Neural cell (in vitro differentiated cells): ENCODE measurements at regions not wholly inside any gene's neighbourhood (a gene's known extent, or its start where the extent isn't known, plus 50 kb on each side); places are given as distances from the start of the nearest gene placed in this dataset.

Experiments
- H2AFZ ChIP-seq: fragments of 200-600, 300-800 bp; sonication (generic), shearing (Covaris generic); 2 replicates; pipeline ENCODE4 v1.6.0; 2014; ENCODE audit warnings: low read depth, mild to moderate bottlenecking, antibody characterized with exemption, low read length, moderate library complexity
- H3F3A ChIP-seq: fragments of 200-600 bp; shearing (Covaris generic); 2 replicates; pipeline ENCODE4 v1.6.1; 2016; ENCODE audit warnings: mild to moderate bottlenecking, moderate library complexity, mixed read lengths, antibody characterized with exemption, low read length; ENCODE audit not compliant: insufficient read depth, poor library complexity, severe bottlenecking
- H3K27ac ChIP-seq: fragments of 200-600, 300-800 bp; sonication (generic), shearing (Covaris generic); 2 replicates; pipeline ENCODE4 v1.5.1; 2014; ENCODE audit warnings: mild to moderate bottlenecking, low read length, moderate library complexity
- H3K27me3 ChIP-seq: fragments of 300-800, 200-600 bp; sonication (generic), shearing (Covaris generic); 2 replicates; pipeline ENCODE4 v1.6.0; 2014; ENCODE audit warnings: mild to moderate bottlenecking, low read depth, low read length, moderate library complexity; ENCODE audit not compliant: insufficient read depth
- H3K36me3 ChIP-seq: fragments of 300-800, 200-600 bp; sonication (generic), shearing (Covaris generic); 2 replicates; pipeline ENCODE4 v1.5.1; 2014; ENCODE audit warnings: mild to moderate bottlenecking, antibody characterized with exemption, low read length, moderate library complexity; ENCODE audit not compliant: insufficient read depth
- H3K4me2 ChIP-seq: fragments of 300-800, 200-600 bp; sonication (generic), shearing (Covaris generic); 2 replicates; pipeline ENCODE4 v1.6.0; 2014; ENCODE audit warnings: mild to moderate bottlenecking, low read length
- H3K4me3 ChIP-seq: fragments of 300-800, 200-600 bp; sonication (generic), shearing (Covaris generic); 2 replicates; pipeline ENCODE4 v1.5.1; 2014; ENCODE audit warnings: mild to moderate bottlenecking, low read length, moderate library complexity
- H3K79me2 ChIP-seq: fragments of 200-600 bp; shearing (Covaris generic); replicated peaks from 2 replicates; pipeline ENCODE4 v1.6.0; 2014; ENCODE audit warnings: mild to moderate bottlenecking, low read length, moderate library complexity; ENCODE audit not compliant: insufficient read depth
- H3K9ac ChIP-seq: fragments of 300-800, 200-600 bp; sonication (generic), shearing (Covaris generic); 2 replicates; pipeline ENCODE4 v1.6.1; 2016; ENCODE audit warnings: mild to moderate bottlenecking, low read length, mixed read lengths
- H3K9me2 ChIP-seq: fragments of 200-600 bp; shearing (Covaris generic); 2 replicates; pipeline ENCODE4 v1.6.1; 2016; ENCODE audit warnings: mild to moderate bottlenecking, low read length, mixed read lengths; ENCODE audit not compliant: insufficient read depth
- H3K9me3 ChIP-seq: fragments of 200-600, 300-800 bp; sonication (generic), shearing (Covaris generic); 2 replicates; pipeline ENCODE4 v1.6.1; 2016; ENCODE audit warnings: mild to moderate bottlenecking, mixed run types, low read length, moderate library complexity, mixed read lengths
- H4K20me1 ChIP-seq: fragments of 200-600 bp; shearing (Covaris generic); 2 replicates; pipeline ENCODE4 v1.6.1; 2016; ENCODE audit warnings: mild to moderate bottlenecking, mixed run types; ENCODE audit not compliant: insufficient read depth
- EP300 ChIP-seq: fragments of 450-650 bp; conservative IDR thresholded peaks from 2 replicates; pipeline ENCODE4 v1.6.1; 2014; ENCODE audit warnings: antibody characterized with exemption, mild to moderate bottlenecking, moderate library complexity; ENCODE audit not compliant: poor library complexity, severe bottlenecking
- EZH2 ChIP-seq: fragments of 200-600, 300-800 bp; shearing (Covaris generic), sonication (generic); IDR thresholded peaks from 2 replicates; pipeline ENCODE4 v1.6.1; 2014; ENCODE audit warnings: antibody characterized with exemption, low read length, borderline replicate concordance, mild to moderate bottlenecking; ENCODE audit not compliant: insufficient read depth, poor library complexity, severe bottlenecking
- MXI1 ChIP-seq: fragments of 450-650 bp; conservative IDR thresholded peaks from 2 replicates; pipeline ENCODE4 v1.6.1; 2014; ENCODE audit warnings: antibody characterized with exemption, mild to moderate bottlenecking; ENCODE audit not compliant: poor library complexity, severe bottlenecking
- POLR2AphosphoS5 ChIP-seq: IDR thresholded peaks from 2 replicates; pipeline ENCODE4 v1.6.1; 2012
- RAD21 ChIP-seq: fragments of 450-650 bp; conservative IDR thresholded peaks from 2 replicates; pipeline ENCODE4 v1.6.1; 2014; ENCODE audit warnings: antibody characterized with exemption, mild to moderate bottlenecking, moderate library complexity
- SMC3 ChIP-seq: fragments of 450-650 bp; conservative IDR thresholded peaks from 2 replicates; pipeline ENCODE4 v1.6.1; 2014; ENCODE audit warnings: antibody characterized with exemption, mild to moderate bottlenecking, moderate library complexity; ENCODE audit not compliant: poor library complexity
- TAF1 ChIP-seq: IDR thresholded peaks from 2 replicates; pipeline ENCODE4 v1.6.1; 2012; ENCODE audit warnings: low read depth
- TF ChIP-seq, protein P1 (sequence below): fragments of 450-650 bp; IDR thresholded peaks from 2 replicates; pipeline ENCODE4 v1.5.1; 2014; ENCODE audit warnings: antibody characterized with exemption, mild to moderate bottlenecking, moderate library complexity; ENCODE audit not compliant: poor library complexity, severe bottlenecking
- TF ChIP-seq, protein P2 (sequence below): IDR thresholded peaks from 2 replicates; pipeline ENCODE4 v1.6.1; 2012; ENCODE audit warnings: borderline replicate concordance

DNA sequence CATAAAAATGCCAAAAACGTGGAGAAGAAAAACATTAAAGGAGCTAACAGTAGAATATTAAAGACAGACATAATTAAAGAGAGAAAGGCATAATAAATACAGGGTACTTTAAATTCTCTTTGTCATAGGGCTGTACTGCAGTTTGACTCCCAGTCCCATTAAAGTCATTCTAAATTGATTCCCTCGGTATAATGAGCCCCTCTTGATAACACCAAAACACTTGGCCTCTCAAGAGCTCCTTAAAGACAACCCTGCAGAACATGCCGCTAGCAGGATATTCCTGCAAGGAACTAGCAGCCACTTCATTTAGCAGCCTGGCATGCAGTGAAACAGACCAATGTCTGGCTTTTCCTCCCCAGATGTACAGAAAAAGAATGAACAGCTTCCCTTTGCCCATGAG, 273.8 kb upstream of the ESRRG start:
- TF ChIP-seq EP300, result no peak
- no peak for TF ChIP-seq TAF1
- no peak for TF ChIP-seq SMC3
- no peak for TF ChIP-seq MXI1
- H3K4me2 ChIP-seq, result no peak overlapping the region
- H3K27ac ChIP-seq, result no peak overlapping the region
- H3K36me3 ChIP-seq, result no peaks in the 10 kb centered on the region
- no peaks in the 10 kb centered on the region for H3K27me3 ChIP-seq
- H3K9ac ChIP-seq, result no peak overlapping the region
- H4K20me1 ChIP-seq, result no peaks in the 10 kb centered on the region
- no peaks in the 10 kb centered on the region for H3K9me3 ChIP-seq
- H3F3A ChIP-seq, result no peaks in the 10 kb centered on the region
- no peaks in the 10 kb centered on the region for H3K79me2 ChIP-seq
- no peak overlapping the region for H2AFZ ChIP-seq
- no peaks in the 10 kb centered on the region for H3K9me2 ChIP-seq
- no peak overlapping the region for H3K4me3 ChIP-seq

DNA sequence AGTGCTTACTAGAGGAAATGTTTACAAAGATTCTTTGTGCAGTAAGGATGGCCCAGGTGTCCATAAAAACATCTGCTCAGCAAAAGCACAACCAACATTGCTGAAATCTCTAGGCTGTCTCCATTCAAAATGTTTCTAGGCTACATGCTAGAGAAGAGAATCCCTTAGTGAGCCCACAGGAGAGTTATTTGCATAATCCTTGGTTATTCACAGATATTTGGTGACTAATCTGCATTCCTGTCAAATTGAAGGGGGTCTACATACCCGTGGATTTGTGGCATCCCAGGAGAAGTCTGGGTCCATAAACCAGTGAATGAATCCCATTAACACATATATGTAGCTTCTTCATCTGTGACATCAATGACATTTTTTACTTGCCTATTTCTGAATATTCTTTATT, 261.3 kb upstream of the ESRRG start:
- no peak overlapping the region for H3K27ac ChIP-seq
- no peaks in the 10 kb centered on the region for H3K79me2 ChIP-seq

DNA sequence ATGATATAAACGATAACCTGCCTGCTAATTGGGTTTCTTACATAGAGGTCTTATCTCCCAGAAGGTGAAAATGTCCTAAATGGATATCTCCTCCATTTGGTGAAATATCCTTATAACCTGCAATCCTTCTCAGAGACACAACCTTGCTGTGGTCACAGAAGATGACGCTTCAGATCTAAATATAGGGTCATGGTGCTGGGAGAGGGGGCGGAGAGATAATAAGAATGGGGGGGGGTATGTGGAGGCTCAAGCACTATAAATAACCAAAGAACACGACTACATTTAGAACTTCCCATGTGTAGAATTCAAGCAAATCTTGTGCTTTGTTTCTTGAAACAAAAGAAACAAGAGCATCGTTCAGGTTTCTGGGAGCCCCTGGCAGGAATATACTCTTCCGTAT, 260.6 kb upstream of the ESRRG start:
- TF ChIP-seq EZH2, result no peak
- TF ChIP-seq, protein P1, sequence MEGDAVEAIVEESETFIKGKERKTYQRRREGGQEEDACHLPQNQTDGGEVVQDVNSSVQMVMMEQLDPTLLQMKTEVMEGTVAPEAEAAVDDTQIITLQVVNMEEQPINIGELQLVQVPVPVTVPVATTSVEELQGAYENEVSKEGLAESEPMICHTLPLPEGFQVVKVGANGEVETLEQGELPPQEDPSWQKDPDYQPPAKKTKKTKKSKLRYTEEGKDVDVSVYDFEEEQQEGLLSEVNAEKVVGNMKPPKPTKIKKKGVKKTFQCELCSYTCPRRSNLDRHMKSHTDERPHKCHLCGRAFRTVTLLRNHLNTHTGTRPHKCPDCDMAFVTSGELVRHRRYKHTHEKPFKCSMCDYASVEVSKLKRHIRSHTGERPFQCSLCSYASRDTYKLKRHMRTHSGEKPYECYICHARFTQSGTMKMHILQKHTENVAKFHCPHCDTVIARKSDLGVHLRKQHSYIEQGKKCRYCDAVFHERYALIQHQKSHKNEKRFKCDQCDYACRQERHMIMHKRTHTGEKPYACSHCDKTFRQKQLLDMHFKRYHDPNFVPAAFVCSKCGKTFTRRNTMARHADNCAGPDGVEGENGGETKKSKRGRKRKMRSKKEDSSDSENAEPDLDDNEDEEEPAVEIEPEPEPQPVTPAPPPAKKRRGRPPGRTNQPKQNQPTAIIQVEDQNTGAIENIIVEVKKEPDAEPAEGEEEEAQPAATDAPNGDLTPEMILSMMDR, result no peak
- no peak for TF ChIP-seq SMC3
- TF ChIP-seq TAF1, result no peak
- TF ChIP-seq EP300, result no peak
- TF ChIP-seq, protein P2, sequence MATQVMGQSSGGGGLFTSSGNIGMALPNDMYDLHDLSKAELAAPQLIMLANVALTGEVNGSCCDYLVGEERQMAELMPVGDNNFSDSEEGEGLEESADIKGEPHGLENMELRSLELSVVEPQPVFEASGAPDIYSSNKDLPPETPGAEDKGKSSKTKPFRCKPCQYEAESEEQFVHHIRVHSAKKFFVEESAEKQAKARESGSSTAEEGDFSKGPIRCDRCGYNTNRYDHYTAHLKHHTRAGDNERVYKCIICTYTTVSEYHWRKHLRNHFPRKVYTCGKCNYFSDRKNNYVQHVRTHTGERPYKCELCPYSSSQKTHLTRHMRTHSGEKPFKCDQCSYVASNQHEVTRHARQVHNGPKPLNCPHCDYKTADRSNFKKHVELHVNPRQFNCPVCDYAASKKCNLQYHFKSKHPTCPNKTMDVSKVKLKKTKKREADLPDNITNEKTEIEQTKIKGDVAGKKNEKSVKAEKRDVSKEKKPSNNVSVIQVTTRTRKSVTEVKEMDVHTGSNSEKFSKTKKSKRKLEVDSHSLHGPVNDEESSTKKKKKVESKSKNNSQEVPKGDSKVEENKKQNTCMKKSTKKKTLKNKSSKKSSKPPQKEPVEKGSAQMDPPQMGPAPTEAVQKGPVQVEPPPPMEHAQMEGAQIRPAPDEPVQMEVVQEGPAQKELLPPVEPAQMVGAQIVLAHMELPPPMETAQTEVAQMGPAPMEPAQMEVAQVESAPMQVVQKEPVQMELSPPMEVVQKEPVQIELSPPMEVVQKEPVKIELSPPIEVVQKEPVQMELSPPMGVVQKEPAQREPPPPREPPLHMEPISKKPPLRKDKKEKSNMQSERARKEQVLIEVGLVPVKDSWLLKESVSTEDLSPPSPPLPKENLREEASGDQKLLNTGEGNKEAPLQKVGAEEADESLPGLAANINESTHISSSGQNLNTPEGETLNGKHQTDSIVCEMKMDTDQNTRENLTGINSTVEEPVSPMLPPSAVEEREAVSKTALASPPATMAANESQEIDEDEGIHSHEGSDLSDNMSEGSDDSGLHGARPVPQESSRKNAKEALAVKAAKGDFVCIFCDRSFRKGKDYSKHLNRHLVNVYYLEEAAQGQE, result no peak
- no peak for TF ChIP-seq MXI1
- no peak for TF ChIP-seq POLR2AphosphoS5
- no peak for TF ChIP-seq RAD21
- Histone ChIP-seq H3K9ac (no peak overlapping the region), H3K27me3 (no peaks in the 10 kb centered on the region), H2AFZ (no peak overlapping the region), H3K36me3 (no peaks in the 10 kb centered on the region), H3K9me3 (no peaks in the 10 kb centered on the region), H4K20me1 (no peaks in the 10 kb centered on the region), H3K27ac (no peak overlapping the region), H3K79me2 (no peaks in the 10 kb centered on the region), H3K4me3 (no peak overlapping the region), H3F3A (no peaks in the 10 kb centered on the region), H3K9me2 (no peaks in the 10 kb centered on the region), H3K4me2 (no peak overlapping the region)

More for the DNA sequence above, 261.3 kb upstream of the ESRRG start:
- no peaks in the 10 kb centered on the region for H3K9me3 ChIP-seq
- H3K4me2 ChIP-seq, result no peak overlapping the region
- H3K4me3 ChIP-seq, result no peak overlapping the region
- H3K36me3 ChIP-seq, result no peaks in the 10 kb centered on the region
- no peak overlapping the region for H2AFZ ChIP-seq
- no peak for TF ChIP-seq EP300
- TF ChIP-seq EZH2, result no peak
- TF ChIP-seq, protein P1, result no peak
- TF ChIP-seq SMC3, result no peak
- no peak for TF ChIP-seq TAF1
- no peak for TF ChIP-seq POLR2AphosphoS5
- no peaks in the 10 kb centered on the region for H3F3A ChIP-seq
- no peaks in the 10 kb centered on the region for H3K27me3 ChIP-seq
- no peak overlapping the region for H3K9ac ChIP-seq
- no peaks in the 10 kb centered on the region for H3K9me2 ChIP-seq
- no peaks in the 10 kb centered on the region for H4K20me1 ChIP-seq
